Activated CD8-positive, alpha-beta memory T cell treated with anti-CD3 and anti-CD28 coated beads, Interleukin-2, amount 10 ng/mL, durations not matched to agents 7 days and 5 days (primary cell): ENCODE measurements at regions not wholly inside any gene's neighbourhood (a gene's known extent, or its start where the extent isn't known, plus 50 kb on each side); places are given as distances from the start of the nearest gene placed in this dataset.
"Not testable (repeated sequence)": the region's sequence is repeated elsewhere in the genome, so short reads cannot be mapped to it uniquely, and the experiment has no call there.

Experiments used
- ATAC-seq: fragments of 150-1000 bp; cut with Tn5 transposase; one replicate; pipeline ENCODE4 v1.10.0; 2021; ENCODE audit warnings: moderate library complexity
- CTCF ChIA-PET: fragments of 350-600 bp; sonication (Branson Sonifier 250); formaldehyde crosslinking; loops from one replicate; lab custom pipeline; 2021; ENCODE audit warnings: antibody characterized with exemption; lab: Charles Lee
- DNase-seq: peaks from one replicate; pipeline ENCODE4 v3.0.0-alpha.2; 2020
- H3K27ac Mint-ChIP-seq: one replicate; pipeline ENCODE4 v1.8.0; 2021; ENCODE audit warnings: mild to moderate bottlenecking, mixed read lengths
- H3K27me3 Mint-ChIP-seq: one replicate; pipeline ENCODE4 v1.8.0; 2021; ENCODE audit warnings: mixed read lengths
- H3K36me3 Mint-ChIP-seq: one replicate; pipeline ENCODE4 v1.8.0; 2021; ENCODE audit warnings: mild to moderate bottlenecking, mixed read lengths
- H3K4me1 Mint-ChIP-seq: one replicate; pipeline ENCODE4 v1.8.0; 2021; ENCODE audit warnings: mixed read lengths
- H3K4me3 Mint-ChIP-seq: one replicate; pipeline ENCODE4 v1.8.0; 2021; ENCODE audit warnings: mild to moderate bottlenecking, moderate library complexity, mixed read lengths
- H3K9me3 Mint-ChIP-seq: one replicate; pipeline ENCODE4 v1.8.0; 2022; ENCODE audit warnings: low read depth, mixed read lengths

- no peaks in the 10 kb centered on the region for H3K36me3 Mint-ChIP-seq
- H3K9me3 Mint-ChIP-seq = no peaks in the 10 kb centered on the region
- CTCF ChIA-PET = no interaction called here
- no peaks in the 10 kb centered on the region for H3K27me3 Mint-ChIP-seq
- H3K27ac Mint-ChIP-seq = no peak overlapping the region
- ATAC-seq (no peak), DNase-seq (no peak)
- H3K4me1 Mint-ChIP-seq = no peaks in the 10 kb centered on the region
- H3K4me3 Mint-ChIP-seq = no peak overlapping the region
Measured at GRCh38 chr9:85118990-85119755, 449.6 kb downstream of the NTRK2 start.

DNA sequence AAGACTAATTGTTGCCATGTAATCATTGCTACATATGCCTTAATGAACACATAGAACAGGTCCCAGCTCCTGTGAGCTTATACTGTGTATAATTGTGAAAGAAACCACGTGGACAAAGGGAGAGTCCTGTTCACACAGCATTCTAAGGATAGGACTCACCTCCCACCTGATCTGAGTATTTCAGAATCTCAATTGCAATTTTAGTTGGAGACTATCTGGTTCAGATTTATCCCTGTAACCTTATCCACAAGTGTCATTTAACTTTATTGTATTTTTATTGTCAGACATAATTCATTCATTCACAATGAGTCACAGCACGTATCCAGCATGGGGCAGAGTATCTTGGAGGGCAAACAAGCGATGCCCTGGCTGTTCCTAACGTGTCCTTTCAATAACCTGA is 448.3 kb downstream of the NTRK2 start:
- no peak overlapping the region for H3K27ac Mint-ChIP-seq
- CTCF ChIA-PET = no interaction called here
- H3K9me3 Mint-ChIP-seq = no peaks in the 10 kb centered on the region
- no peak for ATAC-seq
- H3K36me3 Mint-ChIP-seq = no peaks in the 10 kb centered on the region
- no peak overlapping the region for H3K4me3 Mint-ChIP-seq
- H3K27me3 Mint-ChIP-seq = no peaks in the 10 kb centered on the region
- no peak for DNase-seq
- H3K4me1 Mint-ChIP-seq = no peaks in the 10 kb centered on the region

DNA sequence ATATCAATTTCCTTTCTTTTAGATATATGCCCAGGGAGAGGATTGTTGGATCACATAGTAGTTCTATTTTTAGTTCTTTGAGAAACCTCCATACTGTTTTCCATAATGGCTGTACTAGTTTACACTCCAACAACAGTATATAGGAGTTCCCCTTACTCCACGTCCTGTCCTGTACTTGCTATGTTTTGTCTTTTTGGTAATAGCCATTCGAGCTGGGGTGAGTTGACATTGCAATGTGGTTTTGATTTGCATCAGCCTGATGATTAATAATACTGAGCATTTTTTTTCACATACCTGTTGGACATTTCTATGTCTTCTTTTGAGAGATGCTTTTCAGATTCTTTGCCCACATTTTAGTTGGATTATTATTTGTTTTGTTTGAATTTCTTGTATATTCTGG is 445.9 kb downstream of the NTRK2 start:
- H3K4me3 Mint-ChIP-seq = no peak overlapping the region
- DNase-seq (no peak), ATAC-seq (no peak)
- H3K27ac Mint-ChIP-seq = no peak overlapping the region
- H3K27me3 Mint-ChIP-seq = no peaks in the 10 kb centered on the region
- H3K9me3 Mint-ChIP-seq = no peaks in the 10 kb centered on the region
- no peaks in the 10 kb centered on the region for H3K36me3 Mint-ChIP-seq
- CTCF ChIA-PET = no interaction called here
- H3K4me1 Mint-ChIP-seq = no peaks in the 10 kb centered on the region

- Mint-ChIP-seq H3K4me3 (no peak overlapping the region), H3K9me3 (no peaks in the 10 kb centered on the region), H3K36me3 (no peaks in the 10 kb centered on the region), H3K27ac (no peak overlapping the region), H3K27me3 (no peaks in the 10 kb centered on the region), H3K4me1 (no peaks in the 10 kb centered on the region)
- no peak for DNase-seq
- no peak for ATAC-seq
- CTCF ChIA-PET = no interaction called here
Measured at GRCh38 chr9:85114799-85115198, 445.3 kb downstream of the NTRK2 start.

DNA sequence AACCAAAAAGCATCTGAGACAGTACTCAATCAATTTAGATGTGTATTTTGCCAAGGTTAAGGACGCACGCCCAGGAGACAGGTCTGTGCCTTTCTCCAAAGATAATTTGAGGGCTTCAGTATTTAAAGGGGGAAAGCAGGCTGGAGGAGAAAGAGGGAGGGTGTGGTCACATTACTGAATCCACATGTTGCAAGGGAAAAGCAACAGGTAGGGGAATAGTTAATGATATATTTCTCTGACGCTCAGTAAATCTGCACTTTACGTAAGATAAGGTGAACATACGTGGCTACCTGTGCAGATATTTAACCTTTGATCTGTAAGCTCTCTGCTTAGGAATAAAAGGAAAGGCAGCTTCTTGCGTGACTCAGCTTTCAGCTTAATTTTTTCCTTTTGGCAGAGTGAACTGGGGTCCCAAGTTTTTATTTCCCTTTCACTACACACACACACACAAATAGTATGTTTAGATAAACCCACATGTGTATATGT is 443.4 kb downstream of the NTRK2 start:
- Mint-ChIP-seq H3K4me1 (no peaks in the 10 kb centered on the region), H3K9me3 (no peaks in the 10 kb centered on the region), H3K36me3 (no peaks in the 10 kb centered on the region), H3K4me3 (no peak overlapping the region), H3K27ac (no peak overlapping the region), H3K27me3 (no peaks in the 10 kb centered on the region)
- ATAC-seq = no peak
- CTCF ChIA-PET = no interaction called here
- DNase-seq = no peak

DNA sequence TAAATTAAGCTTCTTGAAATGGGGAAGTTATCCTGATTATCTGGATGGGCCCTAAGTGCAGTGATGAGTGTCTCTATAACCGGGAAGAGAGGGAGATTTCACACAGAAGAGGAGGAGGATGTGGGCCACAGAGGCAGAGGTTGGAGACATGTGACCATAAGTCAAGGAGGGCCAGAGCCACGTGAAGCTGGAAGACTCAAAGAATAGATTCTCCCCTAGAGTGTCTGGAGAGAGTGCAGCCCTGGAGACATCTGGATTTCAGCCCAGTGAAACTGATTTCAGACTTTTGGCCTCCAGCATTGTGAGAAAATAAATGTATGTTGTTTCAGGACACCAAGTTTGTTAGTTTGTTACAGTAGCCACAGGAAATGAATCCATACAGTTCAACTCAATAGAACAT is 442.9 kb downstream of the NTRK2 start:
- ATAC-seq (no peak), DNase-seq (no peak)
- no peak overlapping the region for H3K4me3 Mint-ChIP-seq
- no peaks in the 10 kb centered on the region for H3K27me3 Mint-ChIP-seq
- no peaks in the 10 kb centered on the region for H3K4me1 Mint-ChIP-seq
- CTCF ChIA-PET = no interaction called here
- H3K27ac Mint-ChIP-seq = no peak overlapping the region
- H3K9me3 Mint-ChIP-seq = no peaks in the 10 kb centered on the region
- H3K36me3 Mint-ChIP-seq = no peaks in the 10 kb centered on the region

DNA sequence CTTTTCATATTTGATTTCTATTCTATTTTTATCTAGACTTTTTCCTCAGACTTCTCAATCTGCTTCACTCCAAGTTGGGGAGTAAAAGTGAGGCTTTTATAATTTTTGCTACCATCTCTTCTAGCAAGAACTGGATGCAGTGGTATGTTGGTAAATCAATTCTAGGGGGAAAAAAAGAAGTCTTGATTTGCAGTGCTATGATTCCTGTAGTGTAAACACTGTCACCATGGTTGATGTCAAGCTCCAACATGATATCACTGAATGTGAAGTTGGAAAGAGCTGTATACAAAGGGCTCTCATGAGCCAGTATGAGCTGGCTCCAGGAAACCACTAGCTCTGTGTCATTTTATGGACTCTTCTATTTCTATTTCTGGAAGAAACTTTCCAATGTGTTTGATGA is 439.2 kb downstream of the NTRK2 start:
- ATAC-seq (no peak), DNase-seq (no peak)
- Mint-ChIP-seq H3K9me3 (no peaks in the 10 kb centered on the region), H3K27me3 (no peaks in the 10 kb centered on the region), H3K27ac (no peak overlapping the region), H3K4me3 (no peak overlapping the region), H3K36me3 (no peaks in the 10 kb centered on the region), H3K4me1 (no peaks in the 10 kb centered on the region)
- CTCF ChIA-PET = no interaction called here

GRCh38 chr9:85108229-85108628 is 438.7 kb downstream of the NTRK2 start:
- Mint-ChIP-seq H3K9me3 (no peaks in the 10 kb centered on the region), H3K4me3 (no peak overlapping the region), H3K27me3 (no peaks in the 10 kb centered on the region), H3K27ac (no peak overlapping the region), H3K4me1 (no peaks in the 10 kb centered on the region), H3K36me3 (no peaks in the 10 kb centered on the region)
- no peak for ATAC-seq
- CTCF ChIA-PET = no interaction called here
- no peak for DNase-seq

DNA sequence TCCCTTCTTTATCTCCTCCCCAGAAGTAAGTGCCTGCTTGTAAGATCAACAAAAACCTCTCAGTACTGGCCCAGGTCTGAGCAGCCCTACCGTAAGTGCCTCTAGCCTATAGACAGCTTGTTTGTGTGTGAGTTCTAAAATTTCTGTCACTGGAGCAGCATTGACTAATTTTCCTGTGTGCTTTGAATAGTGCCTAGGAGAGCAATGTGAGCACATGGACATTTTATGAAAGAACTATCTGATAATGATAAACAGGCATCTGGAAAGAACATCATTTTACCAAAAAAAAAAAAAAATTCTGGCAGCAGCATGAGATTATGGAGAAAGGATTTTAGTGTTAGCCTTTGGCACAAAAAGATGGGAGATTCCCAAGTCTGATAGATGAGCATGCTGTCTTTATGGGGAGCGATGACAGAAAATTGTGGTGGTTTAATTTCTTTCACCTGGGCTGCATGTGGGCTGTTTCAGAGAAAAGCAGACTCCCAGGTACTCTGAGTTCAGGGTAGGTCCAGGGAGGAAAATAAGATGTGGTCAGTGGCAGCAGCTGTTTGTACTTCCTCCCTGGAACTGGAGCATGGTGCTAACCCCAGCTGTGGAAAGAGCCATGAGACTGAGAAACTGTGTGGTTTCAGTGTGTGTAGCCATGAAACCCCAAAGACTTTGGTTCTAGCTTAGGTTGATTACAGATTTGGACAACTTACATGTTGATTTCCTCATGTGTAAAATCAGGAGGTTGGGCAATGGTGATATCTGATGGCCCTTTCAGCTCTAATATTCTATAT is 419.9 kb downstream of the NTRK2 start:
- CTCF ChIA-PET = no interaction called here
- H3K4me1 Mint-ChIP-seq = no peaks in the 10 kb centered on the region
- H3K4me3 Mint-ChIP-seq = no peak overlapping the region
- peaks cover 4% of the 10 kb centered on the region for H3K9me3 Mint-ChIP-seq
- no peaks in the 10 kb centered on the region for H3K36me3 Mint-ChIP-seq
- H3K27me3 Mint-ChIP-seq = no peaks in the 10 kb centered on the region
- ATAC-seq (no peak), DNase-seq (no peak)
- peak overlapping the region; percentile 13 for H3K27ac Mint-ChIP-seq

DNA sequence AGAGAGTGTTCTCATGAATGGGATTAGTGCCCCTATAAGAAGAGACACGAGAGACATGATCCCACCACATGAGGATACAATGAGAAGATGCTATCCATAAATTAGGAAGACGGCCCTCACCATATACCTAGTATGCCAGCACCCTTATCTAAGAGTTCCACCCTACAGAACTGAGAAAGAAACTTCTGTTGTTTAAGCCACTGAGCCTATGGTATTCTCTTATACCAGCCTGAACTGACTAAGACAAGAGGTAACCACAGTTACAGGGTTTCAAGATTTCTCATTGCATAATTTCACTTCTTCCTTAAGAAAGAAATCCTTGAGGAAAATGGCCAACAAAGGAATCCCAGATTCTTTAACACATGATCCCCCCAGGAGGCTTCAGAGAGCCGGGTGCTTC is 412.4 kb downstream of the NTRK2 start:
- H3K27ac Mint-ChIP-seq = no peak overlapping the region
- no peaks in the 10 kb centered on the region for H3K36me3 Mint-ChIP-seq
- H3K9me3 Mint-ChIP-seq = no peaks in the 10 kb centered on the region
- CTCF ChIA-PET = no interaction called here
- H3K27me3 Mint-ChIP-seq = no peaks in the 10 kb centered on the region
- H3K4me1 Mint-ChIP-seq = no peaks in the 10 kb centered on the region
- no peak for ATAC-seq
- DNase-seq = no peak
- no peak overlapping the region for H3K4me3 Mint-ChIP-seq

- DNase-seq = no peak
- Mint-ChIP-seq H3K27ac (no peak overlapping the region), H3K27me3 (no peaks in the 10 kb centered on the region), H3K4me1 (no peaks in the 10 kb centered on the region), H3K36me3 (no peaks in the 10 kb centered on the region), H3K9me3 (no peaks in the 10 kb centered on the region), H3K4me3 (no peak overlapping the region)
- CTCF ChIA-PET = no interaction called here
- no peak for ATAC-seq
Measured at GRCh38 chr9:85079349-85079748, 409.8 kb downstream of the NTRK2 start.

DNA sequence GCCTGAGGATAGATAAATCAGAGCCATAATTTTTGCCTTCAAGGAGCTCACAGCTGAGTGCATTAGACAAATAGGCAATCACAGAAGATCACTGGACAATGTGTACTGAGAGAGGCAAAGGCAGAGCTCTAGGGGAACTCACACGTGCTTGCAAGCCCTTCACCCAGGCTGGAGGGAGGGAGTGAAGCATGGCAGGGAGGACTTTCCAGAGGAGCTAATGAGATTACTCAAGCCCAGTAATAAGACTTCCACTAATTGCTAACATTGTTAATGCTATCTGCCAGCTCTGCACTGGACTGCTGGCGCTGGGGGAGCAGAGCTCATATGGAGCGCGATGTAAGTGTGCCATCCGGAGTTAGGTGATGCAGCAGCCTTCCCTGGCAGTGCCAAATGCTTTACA is 408.4 kb downstream of the NTRK2 start:
- H3K4me1 Mint-ChIP-seq = no peaks in the 10 kb centered on the region
- no peak for ATAC-seq

DNA sequence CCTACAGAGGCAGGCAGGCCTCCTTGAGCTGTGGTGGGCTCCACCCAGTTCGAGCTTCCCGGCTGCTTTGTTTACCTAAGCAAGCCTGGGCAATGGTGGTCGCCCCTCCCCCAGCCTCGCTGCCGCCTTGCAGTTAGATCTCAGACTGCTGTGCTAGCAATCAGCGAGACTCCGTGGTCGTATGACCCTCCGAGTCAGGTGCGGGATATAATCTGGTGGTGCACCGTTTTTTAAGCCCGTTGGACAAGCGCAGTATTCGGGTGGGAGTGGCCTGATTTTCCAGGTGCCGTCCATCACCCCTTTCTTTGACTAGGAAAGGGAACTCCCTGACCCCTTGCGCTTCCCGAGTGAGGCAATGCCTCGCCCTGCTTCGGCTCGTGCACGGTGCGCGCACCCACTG is 407.6 kb downstream of the NTRK2 start:
- H3K27ac Mint-ChIP-seq, ATAC-seq, H3K4me1 Mint-ChIP-seq, CTCF ChIA-PET, H3K36me3 Mint-ChIP-seq, H3K27me3 Mint-ChIP-seq, DNase-seq, H3K9me3 Mint-ChIP-seq, H3K4me3 Mint-ChIP-seq: not testable (repeated sequence)

More for the DNA sequence above, 408.4 kb downstream of the NTRK2 start:
- Mint-ChIP-seq H3K27me3 (no peaks in the 10 kb centered on the region), H3K36me3 (no peaks in the 10 kb centered on the region), H3K4me3 (no peak overlapping the region), H3K27ac (no peak overlapping the region), H3K9me3 (no peaks in the 10 kb centered on the region)
- CTCF ChIA-PET = no interaction called here
- no peak for DNase-seq
